Left lung (tissue), 4 donors: ENCODE measurements at regions not wholly inside any gene's neighbourhood (a gene's known extent, or its start where the extent isn't known, plus 50 kb on each side); places are given as distances from the start of the nearest gene placed in this dataset.

Source experiments
- ATAC-seq: fragments of 200-7000 bp; cut with Tn5 transposase; one replicate; pipeline ENCODE4 v1.9.1; 2020; ENCODE audit warnings: moderate library complexity
- DNase-seq, 4 donors: peaks; one replicate each; pipeline ENCODE4 v3.0.0-alpha.2; 2013 to 2020
- H3K27ac ChIP-seq, 2 donors: fragments of 200-600 bp; sonication (generic) in 1 of 2; one replicate each; pipeline versions ENCODE4 v1.5.0 to v1.8.0; 2020 to 2021
- H3K27me3 ChIP-seq, 2 donors: fragments of 200-600 bp; sonication (generic) in 1 of 2; one replicate each; pipeline versions ENCODE4 v1.5.0 to v1.8.0; 2020 to 2021
- H3K36me3 ChIP-seq, 2 donors: fragments of 200-600 bp; sonication (generic) in 1 of 2; one replicate each; pipeline versions ENCODE4 v1.5.0 to v1.8.0; 2020 to 2021
- H3K4me1 ChIP-seq, 2 donors: fragments of 200-600 bp; one replicate each; pipeline ENCODE4 v1.8.0; 2021
- H3K4me3 ChIP-seq, 2 donors: fragments of 200-600 bp; sonication (generic) in 1 of 2; one replicate each; pipeline versions ENCODE4 v1.5.0 to v1.8.0; 2020 to 2021; ENCODE audit warnings: mild to moderate bottlenecking in 1 of 2
- H3K9me3 ChIP-seq, 2 donors: fragments of 200-600 bp; sonication (generic) in 1 of 2; one replicate each; pipeline versions ENCODE4 v1.5.0 to v1.8.0; 2020 to 2021
- intact Hi-C, 2 donors: fragments of 100-400 bp; cut with DNase I; formaldehyde crosslinking; loops; one replicate each; pipeline versions ENCODE4 v1.11.2 to v1.14.2; 2022
- TF ChIP-seq, protein P1 (sequence below), 2 donors: fragments of 200-600 bp; sonication (generic) in 1 of 2; IDR thresholded peaks; one replicate each; pipeline versions ENCODE4 v1.5.0 to v1.8.0; 2021; ENCODE audit warnings: antibody characterized with exemption in 2 of 2
- donor health status: DM: no; HTN: yes; CAD: no.
- donor health status: DM: no; HTN: no; CAD: no.

DNA sequence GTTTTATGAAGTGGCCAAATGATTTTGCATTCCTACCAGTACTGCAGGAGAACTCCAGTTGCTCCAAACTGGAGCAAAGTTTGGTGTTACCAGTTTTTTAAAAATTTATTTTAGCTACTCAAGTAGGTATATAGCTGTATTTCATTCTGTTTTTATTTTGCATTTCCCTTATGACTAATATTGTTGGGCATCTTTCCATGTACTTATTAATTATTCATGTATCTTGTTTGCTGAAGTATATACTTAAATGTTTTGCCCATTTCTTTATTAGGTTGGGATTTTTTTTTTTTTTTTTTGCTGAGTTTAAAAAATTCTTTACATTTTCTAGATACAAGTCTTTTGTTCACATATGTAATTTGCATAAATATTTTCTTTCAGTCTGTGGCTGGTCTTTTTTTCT is 386.6 kb upstream of the DAB2 start:
- no peak for DNase-seq
- H3K27me3 ChIP-seq, result no peaks in the 10 kb centered on the region
- TF ChIP-seq, protein P1, sequence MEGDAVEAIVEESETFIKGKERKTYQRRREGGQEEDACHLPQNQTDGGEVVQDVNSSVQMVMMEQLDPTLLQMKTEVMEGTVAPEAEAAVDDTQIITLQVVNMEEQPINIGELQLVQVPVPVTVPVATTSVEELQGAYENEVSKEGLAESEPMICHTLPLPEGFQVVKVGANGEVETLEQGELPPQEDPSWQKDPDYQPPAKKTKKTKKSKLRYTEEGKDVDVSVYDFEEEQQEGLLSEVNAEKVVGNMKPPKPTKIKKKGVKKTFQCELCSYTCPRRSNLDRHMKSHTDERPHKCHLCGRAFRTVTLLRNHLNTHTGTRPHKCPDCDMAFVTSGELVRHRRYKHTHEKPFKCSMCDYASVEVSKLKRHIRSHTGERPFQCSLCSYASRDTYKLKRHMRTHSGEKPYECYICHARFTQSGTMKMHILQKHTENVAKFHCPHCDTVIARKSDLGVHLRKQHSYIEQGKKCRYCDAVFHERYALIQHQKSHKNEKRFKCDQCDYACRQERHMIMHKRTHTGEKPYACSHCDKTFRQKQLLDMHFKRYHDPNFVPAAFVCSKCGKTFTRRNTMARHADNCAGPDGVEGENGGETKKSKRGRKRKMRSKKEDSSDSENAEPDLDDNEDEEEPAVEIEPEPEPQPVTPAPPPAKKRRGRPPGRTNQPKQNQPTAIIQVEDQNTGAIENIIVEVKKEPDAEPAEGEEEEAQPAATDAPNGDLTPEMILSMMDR (IDR thresholded peaks at IDR 0.05), result no peak
- H3K4me3 ChIP-seq, result no peak overlapping the region
- H3K27ac ChIP-seq, result no peak overlapping the region
- no peaks in the 10 kb centered on the region for H3K4me1 ChIP-seq
- H3K9me3 ChIP-seq, result no peaks in the 10 kb centered on the region
- H3K36me3 ChIP-seq, result no peaks in the 10 kb centered on the region
- intact Hi-C loops, result no loop called here
- ATAC-seq, result no peak

DNA sequence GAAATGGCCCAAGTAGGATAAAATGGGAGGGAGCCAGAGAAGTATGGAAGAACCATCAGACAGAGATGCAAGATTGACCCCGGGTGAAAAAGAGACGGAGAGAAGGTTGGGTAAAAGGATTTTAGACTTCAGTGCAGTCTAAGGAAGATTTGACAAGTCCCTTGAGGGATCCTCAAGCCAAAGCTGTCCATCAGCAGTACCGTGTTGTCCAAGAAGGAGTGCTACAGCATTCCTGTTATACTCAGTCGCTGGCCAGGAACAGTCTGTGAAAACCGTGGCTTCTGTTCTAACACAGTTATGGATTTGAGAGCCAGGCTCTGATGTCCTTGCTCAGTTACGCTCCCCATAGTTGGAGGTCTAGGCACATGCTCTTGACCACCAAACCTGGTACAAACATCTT is 383.9 kb upstream of the DAB2 start:
- Histone ChIP-seq H3K4me3 (no peak overlapping the region), H3K9me3 (no peaks in the 10 kb centered on the region), H3K36me3 (no peaks in the 10 kb centered on the region), H3K4me1 (no peaks in the 10 kb centered on the region), H3K27me3 (no peaks in the 10 kb centered on the region), H3K27ac (no peak overlapping the region)
- DNase-seq (no peak), ATAC-seq (no peak)
- TF ChIP-seq, protein P1 (IDR thresholded peaks at IDR 0.05), result no peak
- intact Hi-C loops, result no loop called here

DNA sequence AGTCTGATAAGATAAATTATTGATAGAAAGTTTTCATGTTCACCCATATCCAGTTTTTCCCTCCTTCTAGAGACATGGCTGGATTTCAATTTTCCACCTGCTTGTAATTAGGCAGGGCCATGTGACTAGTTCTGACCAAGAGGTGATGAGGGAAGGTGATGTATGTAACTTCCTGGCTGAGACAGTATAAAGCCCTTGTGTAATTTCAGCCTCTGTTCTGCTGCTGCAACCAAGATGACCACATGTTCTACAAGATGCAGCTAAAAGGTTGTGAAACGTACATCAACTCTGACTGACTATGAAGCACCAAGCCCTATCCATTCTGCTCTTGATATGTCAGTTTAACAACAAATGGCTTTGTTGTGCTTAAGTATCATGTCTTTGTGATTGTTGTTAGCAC is 376.5 kb upstream of the DAB2 start:
- Histone ChIP-seq H3K4me1 (no peaks in the 10 kb centered on the region), H3K36me3 (no peaks in the 10 kb centered on the region), H3K4me3 (no peak overlapping the region), H3K27me3 (no peaks in the 10 kb centered on the region), H3K9me3 (no peaks in the 10 kb centered on the region), H3K27ac (no peak overlapping the region)
- TF ChIP-seq, protein P1 (IDR thresholded peaks at IDR 0.05), result no peak
- DNase-seq (no peak), ATAC-seq (no peak)
- intact Hi-C loops, result no loop called here

DNA sequence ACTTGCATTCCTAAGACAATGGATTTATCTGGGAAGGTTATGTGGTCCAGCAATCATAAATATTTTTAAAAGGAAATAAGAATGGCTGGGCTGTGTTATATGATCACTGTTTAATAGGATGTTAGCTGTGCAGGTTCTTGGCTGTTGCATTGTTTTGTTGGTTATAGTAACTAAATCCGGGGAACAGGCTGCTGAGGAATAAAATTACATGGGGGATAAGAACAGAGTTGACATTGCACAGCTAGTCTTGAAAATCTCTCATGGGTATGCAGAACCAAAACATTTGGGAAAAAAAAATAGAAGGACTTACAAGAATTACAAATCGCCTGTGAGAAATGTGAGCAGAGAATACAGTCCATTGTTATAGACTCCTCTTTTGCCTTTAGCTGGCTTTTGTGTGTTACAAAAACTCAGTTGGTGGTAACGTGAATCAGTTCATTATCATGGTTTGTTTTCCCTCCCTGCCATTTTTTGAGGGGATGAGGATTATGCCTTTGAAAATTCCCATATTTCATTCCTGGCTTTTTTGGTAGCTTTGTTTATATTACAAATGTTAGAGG is 375.3 kb upstream of the DAB2 start:
- TF ChIP-seq, protein P1 (IDR thresholded peaks at IDR 0.05), result no peak
- ATAC-seq, result no peak
- no peak overlapping the region for H3K27ac ChIP-seq
- intact Hi-C loops, result no loop called here
- H3K9me3 ChIP-seq, result no peaks in the 10 kb centered on the region
- H3K36me3 ChIP-seq, result no peaks in the 10 kb centered on the region
- H3K27me3 ChIP-seq, result no peaks in the 10 kb centered on the region
- H3K4me1 ChIP-seq, result no peaks in the 10 kb centered on the region
- DNase-seq, result no peak
- no peak overlapping the region for H3K4me3 ChIP-seq

DNA sequence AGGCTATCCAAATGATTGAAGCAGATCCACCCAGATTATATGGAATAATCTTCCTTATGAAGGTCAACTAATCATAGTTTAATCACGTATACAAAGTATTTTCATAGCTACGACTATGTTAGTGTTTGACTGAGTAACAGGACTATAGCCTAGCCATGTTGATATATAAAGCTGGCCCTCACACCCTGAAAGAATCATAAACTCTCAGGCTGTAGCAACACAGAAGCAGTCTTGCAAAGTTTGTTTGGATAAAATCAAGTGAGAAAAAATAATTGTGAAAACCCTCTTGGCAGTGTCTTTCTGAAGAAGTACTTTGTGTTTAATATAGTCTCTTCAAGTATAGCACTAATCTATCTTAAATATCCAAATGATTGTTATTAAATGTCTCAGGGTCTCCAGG is 374.5 kb upstream of the DAB2 start:
- no peak overlapping the region for H3K27ac ChIP-seq
- TF ChIP-seq, protein P1 (IDR thresholded peaks at IDR 0.05), result no peak
- H3K27me3 ChIP-seq, result no peaks in the 10 kb centered on the region
- no peak overlapping the region for H3K4me3 ChIP-seq
- DNase-seq, result peak in 1 of 4 donors; percentile 19
- H3K9me3 ChIP-seq, result no peaks in the 10 kb centered on the region
- intact Hi-C loops, result no loop called here
- no peaks in the 10 kb centered on the region for H3K4me1 ChIP-seq
- ATAC-seq, result no peak
- H3K36me3 ChIP-seq, result no peaks in the 10 kb centered on the region
